IMR-90 (cell line): ENCODE measurements at regions not wholly inside any gene's neighbourhood (a gene's known extent, or its start where the extent isn't known, plus 50 kb on each side); places are given as distances from the start of the nearest gene placed in this dataset.

ENCODE experiments used
- ATAC-seq: fragments of 200-7000 bp; cut with Tn5 transposase; 2 replicates; pipeline ENCODE4 v1.9.1; 2020; ENCODE audit warnings: low read depth, mild to moderate bottlenecking, moderate library complexity
- BruUV-seq: library from RNA; stranded (reverse); fragments of 400-500 nt; replicated peaks from 2 replicates; lab custom pipeline; 2021; lab: Mats Ljungman, UMichigan
- CTCF ChIA-PET: fragments of 300-600 bp; formaldehyde crosslinking; extraction: SDS; loops from one replicate; lab custom pipeline; 2021; ENCODE audit warnings: antibody characterized with exemption; lab: Yijun Ruan, JAX
- POLR2A ChIA-PET: fragments of 300-600 bp; sonication (Branson Sonifier 250); formaldehyde crosslinking; loops from one replicate; lab custom pipeline; 2022; ENCODE audit warnings: antibody characterized with exemption; ENCODE audit not compliant: unreplicated experiment; lab: Charles Lee
- DNase-seq: peaks from one replicate; pipeline ENCODE4 v3.0.0; 2013
- H2AFZ ChIP-seq: replicated peaks from 2 replicates; pipeline ENCODE3; 2013; ENCODE audit warnings: low read length, mild to moderate bottlenecking; ENCODE audit not compliant: poor library complexity
- H2AK5ac ChIP-seq: 2 replicates; pipeline ENCODE4 v1.6.1; 2013; ENCODE audit warnings: low read depth, low read length, inconsistent platforms
- H2AK9ac ChIP-seq: replicated peaks from 2 replicates; pipeline ENCODE3; 2013; ENCODE audit warnings: mild to moderate bottlenecking, low read depth, low read length, moderate library complexity; ENCODE audit not compliant: poor library complexity
- H2BK120ac ChIP-seq: 2 replicates; pipeline ENCODE4 v1.6.1; 2013; ENCODE audit warnings: low read depth, low read length, inconsistent platforms
- H2BK15ac ChIP-seq: 3 replicates; pipeline ENCODE4 v1.6.1; 2013; ENCODE audit warnings: low read depth, low read length, inconsistent platforms
- H2BK20ac ChIP-seq: 2 replicates; pipeline ENCODE4 v1.6.1; 2013; ENCODE audit warnings: low read depth, mild to moderate bottlenecking, inconsistent platforms, low read length, moderate library complexity
- H2BK5ac ChIP-seq: 2 replicates; pipeline ENCODE4 v1.6.1; 2013; ENCODE audit warnings: mild to moderate bottlenecking, low read depth, low read length, inconsistent platforms; ENCODE audit not compliant: poor library complexity, severe bottlenecking
- H3K14ac ChIP-seq: replicated peaks from 2 replicates; pipeline ENCODE4 v1.6.1; 2013; ENCODE audit warnings: low read depth, low read length, inconsistent platforms
- H3K18ac ChIP-seq: 2 replicates; pipeline ENCODE4 v1.6.1; 2013; ENCODE audit warnings: low read depth, low read length, control low read depth
- H3K23ac ChIP-seq: 2 replicates; pipeline ENCODE4 v1.6.1; 2013; ENCODE audit warnings: low read depth, low read length, inconsistent platforms
- H3K27ac ChIP-seq: 2 replicates; pipeline ENCODE4 v1.5.1; 2013; ENCODE audit warnings: mild to moderate bottlenecking, control low read depth, low read length; ENCODE audit not compliant: insufficient read depth
- H3K27me3 ChIP-seq: 2 replicates; pipeline ENCODE4 v1.6.1; 2013; ENCODE audit warnings: low read length; ENCODE audit not compliant: control insufficient read depth, insufficient read depth
- H3K36me3 ChIP-seq: 2 replicates; pipeline ENCODE4 v1.6.1; 2013; ENCODE audit warnings: low read length, mixed read lengths; ENCODE audit not compliant: control insufficient read depth, insufficient read depth
- H3K4ac ChIP-seq: 2 replicates; pipeline ENCODE4 v1.6.1; 2013; ENCODE audit warnings: low read depth, low read length, inconsistent platforms
- H3K4me1 ChIP-seq: 2 replicates; pipeline ENCODE4 v1.6.1; 2013; ENCODE audit warnings: low read length, mixed read lengths; ENCODE audit not compliant: control insufficient read depth, insufficient read depth
- H3K4me2 ChIP-seq: 2 replicates; pipeline ENCODE4 v1.6.1; 2013; ENCODE audit warnings: low read depth, mild to moderate bottlenecking, control low read depth, low read length, moderate library complexity
- H3K4me3 ChIP-seq: 2 replicates; pipeline ENCODE4 v1.5.1; 2013; ENCODE audit warnings: low read depth, mild to moderate bottlenecking, control low read depth, low read length, moderate library complexity; ENCODE audit not compliant: insufficient read depth
- H3K56ac ChIP-seq: 2 replicates; pipeline ENCODE4 v1.6.1; 2013; ENCODE audit warnings: low read length, inconsistent platforms; ENCODE audit not compliant: insufficient read depth; ENCODE audit errors: extremely low read depth
- H3K79me1 ChIP-seq, 2 experiments: 2 replicates each; pipeline ENCODE4 v1.6.1; 2013; ENCODE audit warnings: low read length in 2 of 2, inconsistent platforms in 1 of 2, low read depth in 1 of 2
- H3K9ac ChIP-seq: 2 replicates; pipeline ENCODE4 v1.6.1; 2013; ENCODE audit warnings: low read depth, low read length, control low read depth
- H3K9me1 ChIP-seq: 2 replicates; pipeline ENCODE4 v1.6.1; 2013; ENCODE audit warnings: low read length, inconsistent platforms; ENCODE audit not compliant: insufficient read depth
- H3K9me3 ChIP-seq: 2 replicates; pipeline ENCODE4 v1.6.1; 2013; ENCODE audit warnings: low read length; ENCODE audit not compliant: control insufficient read depth, insufficient read depth
- H4K20me1 ChIP-seq: 2 replicates; pipeline ENCODE4 v1.6.1; 2013; ENCODE audit warnings: low read length, inconsistent platforms; ENCODE audit not compliant: insufficient read depth
- H4K5ac ChIP-seq: 2 replicates; pipeline ENCODE4 v1.6.1; 2013; ENCODE audit warnings: mild to moderate bottlenecking, low read depth, low read length, control low read depth
- H4K8ac ChIP-seq, 2 experiments: 2 replicates each; pipeline ENCODE4 v1.6.1; 2013; ENCODE audit warnings: low read depth in 2 of 2, low read length in 2 of 2, control low read depth in 1 of 2, inconsistent platforms in 1 of 2
- H4K91ac ChIP-seq: 2 replicates; pipeline ENCODE4 v1.6.1; 2013; ENCODE audit warnings: low read depth, low read length, inconsistent platforms; ENCODE audit not compliant: insufficient read depth
- CEBPB ChIP-seq: IDR thresholded peaks from 2 replicates; pipeline ENCODE4 v1.6.1; 2012; ENCODE audit warnings: low read depth, low read length, improper control_type of control experiment
- CHD1 ChIP-seq: IDR thresholded peaks from 2 replicates; pipeline ENCODE4 v1.6.1; 2012; ENCODE audit warnings: low read depth, low read length, improper control_type of control experiment
- ELK1 ChIP-seq: fragments of 150-350 bp; IDR thresholded peaks from 2 replicates; pipeline ENCODE4 v1.6.1; 2016; ENCODE audit warnings: low read depth, mild to moderate bottlenecking, low read length, moderate library complexity, borderline replicate concordance
- FOS ChIP-seq: fragments of 150-350 bp; IDR thresholded peaks from 2 replicates; pipeline ENCODE4 v1.6.1; 2016; ENCODE audit warnings: low read depth, low read length
- MAFK ChIP-seq: IDR thresholded peaks from 2 replicates; pipeline ENCODE4 v1.6.1; 2012; ENCODE audit warnings: low read depth, low read length, improper control_type of control experiment
- MAZ ChIP-seq: IDR thresholded peaks from 2 replicates; pipeline ENCODE4 v1.6.1; 2012; ENCODE audit warnings: low read depth, mild to moderate bottlenecking, low read length, improper control_type of control experiment, moderate library complexity, borderline replicate concordance
- NFE2L2 ChIP-seq: fragments of 150-350 bp; IDR thresholded peaks from 2 replicates; pipeline ENCODE4 v1.6.1; 2016; ENCODE audit warnings: low read depth, mild to moderate bottlenecking, low read length
- POLR2A ChIP-seq: IDR thresholded peaks from 2 replicates; pipeline ENCODE4 v1.6.1; 2012; ENCODE audit warnings: mild to moderate bottlenecking, low read depth, low read length
- RAD21 ChIP-seq: IDR thresholded peaks from 2 replicates; pipeline ENCODE4 v1.6.1; 2012; ENCODE audit warnings: low read length, improper control_type of control experiment
- RCOR1 ChIP-seq: IDR thresholded peaks from 2 replicates; pipeline ENCODE4 v1.6.1; 2012; ENCODE audit warnings: mild to moderate bottlenecking, low read length, improper control_type of control experiment; ENCODE audit not compliant: insufficient replicate concordance
- RFX5 ChIP-seq: IDR thresholded peaks from 2 replicates; pipeline ENCODE4 v1.8.0; 2012; ENCODE audit warnings: low read depth, mild to moderate bottlenecking, low read length, moderate library complexity
- SMC3 ChIP-seq: fragments of 150-350 bp; IDR thresholded peaks from 2 replicates; pipeline ENCODE4 v1.6.1; 2016; ENCODE audit warnings: low read depth, mild to moderate bottlenecking, antibody characterized with exemption, low read length, moderate library complexity
- USF2 ChIP-seq: fragments of 150-350 bp; IDR thresholded peaks from 2 replicates; pipeline ENCODE4 v1.6.1; 2017; ENCODE audit warnings: mild to moderate bottlenecking, antibody characterized with exemption, low read length, low read depth
- WGBS, 2 experiments: methylation state at CpG; one replicate each; pipeline versions ENCODE4 v1.1.5 to v1.1.7; 2013; ENCODE audit warnings: missing lambda C conversion rate in 2 of 2; ENCODE audit not compliant: insufficient read length in 1 of 2; ENCODE audit errors: extremely low coverage in 2 of 2; 5-methylcytosine and 5-hydroxymethylcytosine counted together
- dilution Hi-C: fragments of 300-500 bp; cut with HindIII; formaldehyde crosslinking; loops from one replicate; pipeline ENCODE4 v1.14.3; 2018; ENCODE audit warnings: low sequenced_read_pairs; ENCODE audit not compliant: unreplicated experiment
- in situ Hi-C: fragments of 300-500 bp; cut with MboI; formaldehyde crosslinking; loops from 3 replicates; pipeline ENCODE4 v1.14.3; 2019; ENCODE audit warnings: low sequenced_read_pairs, inconsistent platforms, mixed read lengths
- intact Hi-C: fragments of 100-400 bp; cut with micrococcal nuclease; formaldehyde crosslinking; loops from 2 replicates; pipeline ENCODE4 v1.10.0; 2022

GRCh38 chr2:224213396-224213795 lies 174.3 kb upstream of the SERPINE2 start:
- no peak overlapping the region for H3K14ac ChIP-seq
- no peak overlapping the region for H3K9ac ChIP-seq
- H2BK120ac ChIP-seq: no peak overlapping the region
- H3K23ac ChIP-seq: no peak overlapping the region
- H2AK5ac ChIP-seq: no peak overlapping the region
- no peak overlapping the region for H4K5ac ChIP-seq
- no peak overlapping the region for H2BK15ac ChIP-seq
- no peak overlapping the region for H3K56ac ChIP-seq
- intact Hi-C loops: no loop called here
- 0% methylated on average over 1 of the region's 4 CpGs; no CpG with 5 or more reads in 1 of the 2 experiments for WGBS, 2 experiments
- H3K4me2 ChIP-seq: no peak overlapping the region
- no peak overlapping the region for H2AK9ac ChIP-seq
- no TSS peak for BruUV-seq
- H4K8ac ChIP-seq: no peak overlapping the region
- no peak overlapping the region for H2BK20ac ChIP-seq
- H3K27me3 ChIP-seq: no peaks in the 10 kb centered on the region
- H3K36me3 ChIP-seq: no peaks in the 10 kb centered on the region
- no peak overlapping the region for H2AFZ ChIP-seq
- H3K27ac ChIP-seq: no peak overlapping the region
- no peak overlapping the region for H3K18ac ChIP-seq
- no peak overlapping the region for H4K91ac ChIP-seq
- H4K20me1 ChIP-seq: no peaks in the 10 kb centered on the region
- H2BK5ac ChIP-seq: no peak overlapping the region
- no peak overlapping the region for H3K4me3 ChIP-seq
- in situ Hi-C loops: no loop called here
- no peaks in the 10 kb centered on the region for H3K79me1 ChIP-seq
- dilution Hi-C loops: no loop called here
- DNase-seq (no peak), ATAC-seq (no peak)
- TF ChIP-seq RAD21 (no peak), CHD1 (no peak), NFE2L2 (no peak), USF2 (no peak), ELK1 (no peak), MAFK (no peak), FOS (no peak), POLR2A (no peak), MAZ (no peak), RCOR1 (no peak), RFX5 (no peak), SMC3 (no peak), CEBPB (no peak)
- ChIA-PET POLR2A (no interaction called here), CTCF (no interaction called here)
- H3K4ac ChIP-seq: no peak overlapping the region
- H3K9me3 ChIP-seq: peaks cover 8% of the 10 kb centered on the region
- no peaks in the 10 kb centered on the region for H3K4me1 ChIP-seq
- H3K9me1 ChIP-seq: no peaks in the 10 kb centered on the region; the same call in 1 of the 2 replicates
